OCI-LY1 (cell line): ENCODE measurements at regions not wholly inside any gene's neighbourhood (a gene's known extent, or its start where the extent isn't known, plus 50 kb on each side); places are given as distances from the start of the nearest gene placed in this dataset.

Experiments used
- CTCF ChIP-seq: fragments of 200-600 bp; sonication (generic), shearing (Covaris generic); IDR thresholded peaks from 2 replicates; pipeline ENCODE4 v1.5.1; 2017; ENCODE audit warnings: mild to moderate bottlenecking, antibody characterized with exemption, low read length, moderate library complexity, mixed read lengths
- EZH2 ChIP-seq: fragments of 200-600 bp; sonication (generic), shearing (Covaris generic); IDR thresholded peaks from 2 replicates; pipeline ENCODE4 v1.8.0; 2017; ENCODE audit warnings: borderline replicate concordance, mixed run types, mild to moderate bottlenecking, antibody characterized with exemption, low read length, moderate library complexity, mixed read lengths

- TF ChIP-seq CTCF (no peak), EZH2 (no peak)
These were observed 82.7 kb upstream of the WIPF3 start for GRCh38 chr7:29723599-29723998.
